GM21381 (cell line): ENCODE measurements at regions not wholly inside any gene's neighbourhood (a gene's known extent, or its start where the extent isn't known, plus 50 kb on each side); places are given as distances from the start of the nearest gene placed in this dataset.
"Not testable (repeated sequence)": the region's sequence is repeated elsewhere in the genome, so short reads cannot be mapped to it uniquely, and the experiment has no call there.

Experiments
- ATAC-seq: cut with Tn5 transposase; IDR thresholded peaks from one replicate; pipeline ENCODE4 v1.9.1; 2021; ENCODE audit warnings: mild to moderate bottlenecking, moderate library complexity; ENCODE audit not compliant: unreplicated experiment

- not testable (repeated sequence) for ATAC-seq
Observed at GRCh38 chr7:93658163-93658562, 83.6 kb upstream of the CALCR start.

DNA sequence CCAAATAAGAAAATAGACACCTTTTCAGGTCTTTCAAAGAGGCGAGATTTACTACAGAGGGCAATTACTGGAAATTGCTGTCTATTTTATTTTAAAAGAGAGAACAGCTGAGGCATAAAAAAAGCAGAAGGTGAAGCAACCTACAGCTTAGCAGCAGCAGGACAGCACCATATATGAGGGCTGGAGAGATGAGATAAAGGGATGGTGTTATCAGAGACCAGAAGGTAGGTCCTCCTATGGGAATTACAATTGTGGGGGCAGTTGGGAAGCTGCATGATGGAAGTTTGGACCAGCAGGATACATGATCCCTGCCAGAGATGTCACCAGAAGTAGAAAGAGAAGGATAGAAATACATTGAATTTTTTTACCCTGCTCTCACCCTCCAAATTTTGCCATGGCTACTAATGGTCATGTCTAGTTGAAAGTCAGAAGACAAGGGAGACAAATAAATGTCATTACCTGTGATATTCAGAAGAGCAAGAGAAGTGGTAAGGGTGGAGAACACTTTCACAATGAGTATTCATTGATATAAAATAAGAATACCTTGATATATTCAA is 77.2 kb upstream of the CALCR start:
- ATAC-seq: no peak

DNA sequence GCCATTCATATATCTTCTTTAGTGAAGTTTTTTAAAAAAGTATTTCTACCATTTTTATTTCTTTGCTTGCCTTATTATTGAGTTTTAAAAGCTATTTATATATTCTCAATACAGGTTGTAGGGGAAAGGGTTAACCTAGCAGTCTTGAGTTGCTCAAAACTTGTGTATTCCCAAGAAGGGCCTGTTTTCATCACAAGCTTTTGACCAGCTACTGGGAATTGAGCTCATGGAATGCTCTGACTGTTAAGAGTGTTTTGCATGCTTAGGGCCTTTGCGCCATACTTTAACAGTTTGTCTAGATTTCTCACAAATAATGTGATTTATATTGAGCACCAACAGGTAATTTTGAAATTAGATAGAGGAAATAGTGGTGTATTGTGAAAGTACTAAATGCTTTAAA is 72.0 kb upstream of the CALCR start:
- no peak for ATAC-seq

DNA sequence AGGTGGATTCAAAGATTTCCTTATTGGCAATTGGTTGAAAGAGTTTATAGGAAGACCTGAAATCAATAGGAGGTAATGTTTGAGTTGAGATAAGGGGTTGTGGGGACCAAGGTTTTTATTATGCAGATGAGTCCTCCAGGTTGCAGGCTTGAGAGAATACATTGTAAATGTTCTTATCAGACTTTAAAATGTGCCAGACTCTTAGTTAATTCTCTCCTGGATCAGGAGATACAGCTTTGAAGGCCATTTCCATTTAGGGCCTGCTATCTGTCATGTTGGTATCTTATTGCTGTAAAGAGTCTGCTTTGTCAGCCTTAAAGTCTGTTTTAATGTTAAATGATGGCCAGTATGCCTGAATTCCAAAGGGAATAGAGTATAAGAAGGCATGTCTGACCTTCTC is 61.8 kb upstream of the CALCR start:
- no peak for ATAC-seq

- ATAC-seq: no peak
Observed at GRCh38 chr7:93632371-93632770, 57.8 kb upstream of the CALCR start.

GRCh38 chr7:93629291-93629801 is 54.8 kb upstream of the CALCR start:
- no peak for ATAC-seq

DNA sequence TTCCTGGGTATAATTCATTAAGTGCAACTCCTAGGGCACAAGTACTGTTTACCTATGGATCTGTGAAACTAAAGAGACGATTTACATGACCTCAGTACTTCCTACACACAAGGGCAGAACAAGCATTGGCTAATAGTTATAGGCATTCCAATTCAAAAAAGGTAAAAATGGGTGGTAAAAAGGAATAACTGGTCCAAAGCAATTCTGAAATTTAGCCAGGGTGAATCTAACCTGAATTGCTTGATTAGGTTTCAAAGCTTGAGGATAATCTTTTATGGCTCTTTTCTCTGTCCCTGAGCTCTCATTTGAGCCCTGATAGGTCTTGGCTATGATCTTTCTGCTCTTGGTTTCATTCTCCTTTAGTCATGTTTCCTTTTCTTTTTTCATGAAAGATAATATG is 52.3 kb upstream of the CALCR start:
- no peak for ATAC-seq
